EH (cell line): ENCODE measurements at regions not wholly inside any gene's neighbourhood (a gene's known extent, or its start where the extent isn't known, plus 50 kb on each side); places are given as distances from the start of the nearest gene placed in this dataset.
"Not testable (repeated sequence)": the region's sequence is repeated elsewhere in the genome, so short reads cannot be mapped to it uniquely, and the experiment has no call there.

Experiments used
- DNase-seq: peaks from one replicate; pipeline ENCODE4 v3.0.0-alpha.2; 2015; ENCODE audit warnings: low read depth

GRCh38 chrX:10469-11458, 270.4 kb upstream of the PLCXD1 start:
- DNase-seq = not testable (repeated sequence)

- DNase-seq = not testable (repeated sequence)
These were observed 267.2 kb upstream of the PLCXD1 start for GRCh38 chrX:13821-14443.

GRCh38 chrX:14452-14851, 266.7 kb upstream of the PLCXD1 start:
- not testable (repeated sequence) for DNase-seq

GRCh38 chrX:18768-19454, 262.3 kb upstream of the PLCXD1 start:
- not testable (repeated sequence) for DNase-seq

GRCh38 chrX:19455-19827, 261.7 kb upstream of the PLCXD1 start:
- DNase-seq = not testable (repeated sequence)

- DNase-seq = peak; percentile 5
These were observed 261.1 kb upstream of the PLCXD1 start for GRCh38 chrX:19912-20571.

- DNase-seq = not testable (repeated sequence)
These were observed 257.0 kb upstream of the PLCXD1 start for GRCh38 chrX:24139-24538.
